Thoracic aorta (tissue), 2 donors: ENCODE measurements at regions not wholly inside any gene's neighbourhood (a gene's known extent, or its start where the extent isn't known, plus 50 kb on each side); places are given as distances from the start of the nearest gene placed in this dataset.

ENCODE experiments used
- ATAC-seq: fragments of 150-250 bp; one replicate; pipeline ENCODE4 v1.8.0; 2017; ENCODE audit warnings: low read depth; ENCODE audit not compliant: insufficient number of reproducible peaks, low FRiP score
- DNase-seq: peaks from one replicate; pipeline ENCODE4 v3.0.0-alpha.2; 2020; ENCODE audit warnings: low spot score
- H3K27ac ChIP-seq, 2 donors: fragments of 200-600 bp; sonication (generic); 1 replicate in 1 of 2; 2 replicates in 1 of 2; pipeline ENCODE4 v1.5.1; 2016; ENCODE audit warnings: mild to moderate bottlenecking in 2 of 2, moderate library complexity in 2 of 2
- H3K27me3 ChIP-seq: fragments of 200-600 bp; sonication (generic); replicated peaks from 2 replicates; pipeline ENCODE4 v1.6.0; 2016; ENCODE audit warnings: mild to moderate bottlenecking; ENCODE audit not compliant: insufficient read depth
- H3K36me3 ChIP-seq: fragments of 200-600 bp; sonication (generic); one replicate; pipeline ENCODE4 v1.5.1; 2016
- H3K4me1 ChIP-seq, 2 donors: fragments of 200-600 bp; sonication (generic); 1 replicate in 1 of 2; 2 replicates in 1 of 2; pipeline versions ENCODE4 v1.5.1 to v1.6.0; 2016; ENCODE audit warnings: low read depth in 2 of 2, mild to moderate bottlenecking in 1 of 2; ENCODE audit not compliant: control insufficient read depth in 1 of 2
- H3K4me3 ChIP-seq: fragments of 200-600 bp; sonication (generic); 2 replicates; pipeline ENCODE4 v1.5.1; 2016; ENCODE audit warnings: mild to moderate bottlenecking
- H3K9me3 ChIP-seq: fragments of 200-600 bp; sonication (generic); 2 replicates; pipeline ENCODE4 v1.5.1; 2016
- TF ChIP-seq, protein P1 (sequence below): fragments of 200-600 bp; sonication (generic); IDR thresholded peaks from one replicate; pipeline ENCODE4 v1.5.1; 2019; ENCODE audit warnings: antibody characterized with exemption

DNA sequence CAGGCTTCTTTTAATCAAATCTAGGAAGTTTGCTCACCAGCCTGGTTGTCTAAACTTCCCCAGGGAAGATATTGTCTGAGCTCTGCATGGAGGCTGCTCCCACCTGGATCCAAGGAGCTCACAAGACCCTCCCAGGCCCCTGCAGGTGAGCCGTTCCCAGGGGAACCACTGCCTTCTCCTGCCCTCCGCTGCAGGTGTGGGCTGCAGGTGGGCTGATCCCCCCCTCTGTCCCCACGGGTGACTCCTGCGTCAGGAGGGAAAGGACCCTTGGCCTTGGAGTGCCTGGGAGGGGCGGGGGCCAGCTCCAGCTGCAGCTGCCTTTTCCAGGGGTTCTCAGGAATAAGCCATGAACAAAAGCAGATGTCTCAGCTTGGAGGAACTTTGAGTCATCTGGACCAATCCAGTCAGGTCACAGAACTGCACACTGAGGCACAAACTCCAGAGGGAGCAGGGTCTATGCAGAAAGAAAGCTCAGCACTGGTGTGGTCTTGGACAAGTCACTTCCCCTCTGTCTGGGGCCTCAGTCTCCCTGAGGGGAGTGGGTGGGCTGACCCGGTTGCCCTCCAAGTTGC lies 246.6 kb upstream of the RTL1 start:
- no peak for ATAC-seq
- H3K27ac ChIP-seq = no peak overlapping the region
- no peak overlapping the region for H3K4me3 ChIP-seq
- no peak for DNase-seq
- no peaks in the 10 kb centered on the region for H3K4me1 ChIP-seq
- TF ChIP-seq, protein P1, sequence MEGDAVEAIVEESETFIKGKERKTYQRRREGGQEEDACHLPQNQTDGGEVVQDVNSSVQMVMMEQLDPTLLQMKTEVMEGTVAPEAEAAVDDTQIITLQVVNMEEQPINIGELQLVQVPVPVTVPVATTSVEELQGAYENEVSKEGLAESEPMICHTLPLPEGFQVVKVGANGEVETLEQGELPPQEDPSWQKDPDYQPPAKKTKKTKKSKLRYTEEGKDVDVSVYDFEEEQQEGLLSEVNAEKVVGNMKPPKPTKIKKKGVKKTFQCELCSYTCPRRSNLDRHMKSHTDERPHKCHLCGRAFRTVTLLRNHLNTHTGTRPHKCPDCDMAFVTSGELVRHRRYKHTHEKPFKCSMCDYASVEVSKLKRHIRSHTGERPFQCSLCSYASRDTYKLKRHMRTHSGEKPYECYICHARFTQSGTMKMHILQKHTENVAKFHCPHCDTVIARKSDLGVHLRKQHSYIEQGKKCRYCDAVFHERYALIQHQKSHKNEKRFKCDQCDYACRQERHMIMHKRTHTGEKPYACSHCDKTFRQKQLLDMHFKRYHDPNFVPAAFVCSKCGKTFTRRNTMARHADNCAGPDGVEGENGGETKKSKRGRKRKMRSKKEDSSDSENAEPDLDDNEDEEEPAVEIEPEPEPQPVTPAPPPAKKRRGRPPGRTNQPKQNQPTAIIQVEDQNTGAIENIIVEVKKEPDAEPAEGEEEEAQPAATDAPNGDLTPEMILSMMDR = no peak
- peaks cover 8% of the 10 kb centered on the region for H3K9me3 ChIP-seq
- no peaks in the 10 kb centered on the region for H3K36me3 ChIP-seq
- H3K27me3 ChIP-seq = no peaks in the 10 kb centered on the region

DNA sequence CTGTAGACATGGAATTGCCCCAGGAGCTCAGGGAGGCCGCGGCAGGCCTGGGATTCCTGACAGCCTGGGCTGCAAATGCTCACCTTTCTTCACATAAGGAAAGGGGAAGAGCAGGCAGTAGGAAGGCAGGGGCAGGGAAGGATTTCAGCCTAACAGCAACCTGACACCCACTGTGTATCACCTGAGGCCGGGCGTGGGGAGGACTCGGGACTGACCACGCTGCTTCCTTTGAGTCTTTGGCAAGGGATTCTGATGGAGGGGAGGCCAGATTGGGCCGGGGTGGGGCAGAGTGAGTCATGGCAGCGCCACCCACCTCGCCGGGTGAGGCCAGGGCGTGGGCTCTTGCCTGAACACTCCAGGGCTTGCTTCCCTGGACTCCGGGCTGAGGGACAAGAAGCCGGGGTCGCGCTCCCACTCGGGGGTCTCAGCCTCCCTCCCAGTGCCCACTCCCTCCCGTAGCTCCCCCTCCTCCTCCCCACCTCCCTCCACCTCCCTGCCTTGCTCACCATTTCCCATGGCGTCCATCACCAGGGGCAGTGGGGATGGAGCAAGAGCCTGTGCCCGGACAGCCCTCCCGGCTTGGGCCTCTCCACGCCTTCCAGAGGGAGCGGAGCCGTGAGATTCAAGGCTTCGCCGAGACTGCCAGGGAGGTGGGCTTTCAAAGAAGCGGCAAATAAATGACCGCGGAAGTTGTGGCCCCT lies 247.9 kb upstream of the RTL1 start:
- Histone ChIP-seq H3K27ac (no peak overlapping the region), H3K36me3 (no peaks in the 10 kb centered on the region), H3K4me3 (no peak overlapping the region), H3K27me3 (no peaks in the 10 kb centered on the region), H3K4me1 (no peaks in the 10 kb centered on the region), H3K9me3 (peaks cover 5% of the 10 kb centered on the region)
- TF ChIP-seq, protein P1 = no peak
- no peak for ATAC-seq
- DNase-seq = no peak

DNA sequence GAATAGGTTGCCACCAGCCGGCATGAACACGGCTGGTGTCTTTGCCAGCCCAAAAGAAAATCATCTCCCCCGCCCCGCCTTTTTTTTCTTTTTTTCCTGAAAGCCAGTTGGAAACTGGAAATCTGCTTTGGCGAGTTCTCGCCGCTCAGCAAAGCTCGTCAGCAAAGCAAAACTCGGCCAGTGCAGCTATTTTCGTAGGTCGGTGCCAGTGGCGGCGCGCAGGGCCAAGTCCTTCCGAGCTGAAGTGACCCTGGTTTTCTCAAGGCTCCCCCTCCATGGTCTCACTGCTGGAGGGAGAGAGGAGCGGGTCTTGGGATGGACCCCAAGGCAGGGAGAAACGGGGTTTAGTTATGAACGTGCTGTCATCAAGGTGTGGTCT lies 248.4 kb upstream of the RTL1 start:
- TF ChIP-seq, protein P1 = no peak
- Histone ChIP-seq H3K27me3 (no peaks in the 10 kb centered on the region), H3K27ac (no peak overlapping the region), H3K4me3 (no peak overlapping the region), H3K36me3 (no peaks in the 10 kb centered on the region), H3K9me3 (peaks cover 5% of the 10 kb centered on the region), H3K4me1 (no peaks in the 10 kb centered on the region)
- DNase-seq (no peak), ATAC-seq (no peak)

DNA sequence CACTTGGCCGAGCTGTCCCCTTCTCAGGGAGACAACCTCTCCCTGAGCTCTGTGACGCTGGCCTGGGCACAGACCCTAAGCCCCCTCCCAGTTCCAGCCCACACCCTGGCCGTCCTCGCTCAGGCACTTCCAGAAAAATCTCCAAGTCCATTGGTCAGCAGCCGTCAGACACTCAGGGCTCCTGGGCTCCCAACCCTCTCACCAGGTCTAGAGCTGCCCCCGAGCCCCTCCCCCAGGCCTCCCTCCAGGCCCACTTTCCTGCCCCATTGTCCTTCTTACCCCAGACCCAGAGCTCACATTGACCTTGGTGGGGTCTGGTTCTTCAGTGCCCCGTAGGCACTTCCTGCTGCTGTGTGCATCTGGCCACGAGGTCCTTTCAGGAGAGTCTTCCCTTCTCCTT lies 249.3 kb upstream of the RTL1 start:
- H3K36me3 ChIP-seq = no peaks in the 10 kb centered on the region
- no peaks in the 10 kb centered on the region for H3K4me1 ChIP-seq
- H3K9me3 ChIP-seq = peaks cover under 1% of the 10 kb centered on the region
- H3K27me3 ChIP-seq = no peaks in the 10 kb centered on the region
- DNase-seq (no peak), ATAC-seq (no peak)
- H3K27ac ChIP-seq = no peak overlapping the region
- TF ChIP-seq, protein P1 = no peak
- H3K4me3 ChIP-seq = no peak overlapping the region

DNA sequence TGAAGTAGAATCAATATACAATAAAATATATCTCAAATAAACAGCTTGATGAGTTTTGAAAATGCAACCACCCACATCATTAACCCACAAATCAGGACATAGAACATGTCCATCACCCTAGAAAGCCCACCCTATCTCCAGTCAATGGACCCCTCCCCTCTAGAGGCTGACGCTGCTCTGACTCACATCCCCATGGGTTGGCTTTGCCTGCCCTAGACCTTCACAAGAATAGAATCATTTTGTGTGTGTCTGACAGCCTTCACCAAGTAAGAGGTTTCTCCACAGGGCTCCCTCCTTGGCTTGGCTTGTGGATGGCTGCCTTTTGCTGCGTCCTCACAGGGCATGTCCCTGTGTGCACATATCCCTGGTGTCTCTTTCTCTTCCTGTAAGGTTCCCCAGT lies 250.2 kb upstream of the RTL1 start:
- no peaks in the 10 kb centered on the region for H3K9me3 ChIP-seq
- TF ChIP-seq, protein P1 = no peak
- no peak overlapping the region for H3K27ac ChIP-seq
- H3K4me1 ChIP-seq = no peaks in the 10 kb centered on the region
- ATAC-seq (no peak), DNase-seq (no peak)
- H3K27me3 ChIP-seq = no peaks in the 10 kb centered on the region
- no peak overlapping the region for H3K4me3 ChIP-seq
- H3K36me3 ChIP-seq = no peaks in the 10 kb centered on the region
